ENCODE measurements at regions not wholly inside any gene's neighbourhood (a gene's known extent, or its start where the extent isn't known, plus 50 kb on each side); places are given as distances from the start of the nearest gene placed in this dataset.
"Not testable (repeated sequence)": the region's sequence is repeated elsewhere in the genome, so short reads cannot be mapped to it uniquely, and the experiment has no call there.

DNA sequence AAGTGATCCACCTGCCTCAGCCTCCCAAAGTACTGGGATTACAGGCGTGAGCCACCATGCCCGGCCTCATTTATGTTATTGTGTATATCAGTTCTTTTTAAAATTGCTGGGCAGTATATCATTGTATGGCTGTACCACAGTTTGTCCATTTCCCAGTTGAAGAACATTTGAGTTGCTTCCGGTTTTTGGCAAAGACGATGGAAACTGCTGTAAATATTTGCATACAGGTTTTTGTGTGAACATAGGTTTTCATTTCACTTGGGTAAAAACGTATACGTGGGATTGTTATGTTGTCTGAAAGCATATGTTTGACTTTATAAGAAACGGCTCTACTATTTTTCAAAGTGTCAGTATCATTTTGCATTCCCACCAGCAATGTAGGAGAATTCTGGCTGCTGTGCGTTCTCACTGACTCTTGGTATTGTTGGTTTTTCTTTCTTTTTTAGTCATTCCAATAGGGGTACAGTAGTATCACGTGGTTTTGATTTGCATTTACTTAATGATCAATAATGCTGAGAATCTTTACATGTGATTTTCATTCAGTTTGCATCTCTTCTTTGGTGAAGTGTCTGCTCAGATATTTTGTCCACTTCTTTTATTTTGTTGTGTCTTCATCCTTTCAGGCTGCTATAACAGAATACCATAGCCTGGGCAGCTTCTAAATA lies 63.2 kb upstream of the GOT2 start:
- H3K36me3 ChIP-seq (replicated peaks) = no peaks in the 10 kb centered on the region
- H3K27ac ChIP-seq = no peak overlapping the region
- no peak overlapping the region for H3K4me3 ChIP-seq (ENCODE audit: low read depth, low read length)
- no peaks in the 10 kb centered on the region for H3K27me3 ChIP-seq (replicated peaks)
- in situ Hi-C loops (cut with HindIII; ENCODE audit: low pct_ligation_motif_present, low sequenced_read_pairs) = no loop called here
- TF ChIP-seq CTCF (IDR thresholded peaks at IDR 0.05; ENCODE audit: low read depth, low read length, missing control alignments) = no peak
- no peak for DNase-seq

GRCh38 chr16:58793366-58793765 lies 59.2 kb upstream of the GOT2 start:
- Histone ChIP-seq H3K4me3 (ENCODE audit: low read depth, low read length) (no peak overlapping the region), H3K27ac (no peak overlapping the region), H3K27me3 (replicated peaks) (no peaks in the 10 kb centered on the region), H3K36me3 (replicated peaks) (no peaks in the 10 kb centered on the region)
- in situ Hi-C loops (cut with HindIII; ENCODE audit: low pct_ligation_motif_present, low sequenced_read_pairs) = no loop called here
- TF ChIP-seq CTCF (IDR thresholded peaks at IDR 0.05; ENCODE audit: low read depth, low read length, missing control alignments) = no peak
- DNase-seq = no peak

DNA sequence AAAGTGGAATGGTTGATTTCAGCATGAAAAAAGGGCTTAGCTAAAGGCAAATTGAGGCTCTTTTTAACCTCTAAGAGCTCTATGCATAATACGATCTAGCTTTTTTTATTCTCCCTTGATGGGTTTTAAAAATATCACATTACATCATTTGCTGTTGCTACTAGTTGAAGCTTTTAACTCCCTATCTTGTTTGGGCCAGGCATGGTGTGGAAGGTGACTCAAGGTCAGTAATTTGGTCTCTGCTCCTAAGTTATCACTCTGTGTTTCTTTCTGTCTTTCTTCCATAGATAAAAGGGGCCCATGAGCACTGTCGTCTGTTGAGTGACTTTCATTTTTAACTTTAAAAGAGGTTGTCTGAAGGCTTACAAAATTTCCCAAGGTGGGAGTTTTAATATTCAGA lies 58.1 kb upstream of the GOT2 start:
- no peak overlapping the region for H3K27ac ChIP-seq
- no peak for TF ChIP-seq CTCF (IDR thresholded peaks at IDR 0.05; ENCODE audit: low read depth, low read length, missing control alignments)
- no peaks in the 10 kb centered on the region for H3K27me3 ChIP-seq (replicated peaks)
- no peaks in the 10 kb centered on the region for H3K36me3 ChIP-seq (replicated peaks)
- in situ Hi-C loops (cut with HindIII; ENCODE audit: low pct_ligation_motif_present, low sequenced_read_pairs) = no loop called here
- DNase-seq = no peak
- no peak overlapping the region for H3K4me3 ChIP-seq (ENCODE audit: low read depth, low read length)

DNA sequence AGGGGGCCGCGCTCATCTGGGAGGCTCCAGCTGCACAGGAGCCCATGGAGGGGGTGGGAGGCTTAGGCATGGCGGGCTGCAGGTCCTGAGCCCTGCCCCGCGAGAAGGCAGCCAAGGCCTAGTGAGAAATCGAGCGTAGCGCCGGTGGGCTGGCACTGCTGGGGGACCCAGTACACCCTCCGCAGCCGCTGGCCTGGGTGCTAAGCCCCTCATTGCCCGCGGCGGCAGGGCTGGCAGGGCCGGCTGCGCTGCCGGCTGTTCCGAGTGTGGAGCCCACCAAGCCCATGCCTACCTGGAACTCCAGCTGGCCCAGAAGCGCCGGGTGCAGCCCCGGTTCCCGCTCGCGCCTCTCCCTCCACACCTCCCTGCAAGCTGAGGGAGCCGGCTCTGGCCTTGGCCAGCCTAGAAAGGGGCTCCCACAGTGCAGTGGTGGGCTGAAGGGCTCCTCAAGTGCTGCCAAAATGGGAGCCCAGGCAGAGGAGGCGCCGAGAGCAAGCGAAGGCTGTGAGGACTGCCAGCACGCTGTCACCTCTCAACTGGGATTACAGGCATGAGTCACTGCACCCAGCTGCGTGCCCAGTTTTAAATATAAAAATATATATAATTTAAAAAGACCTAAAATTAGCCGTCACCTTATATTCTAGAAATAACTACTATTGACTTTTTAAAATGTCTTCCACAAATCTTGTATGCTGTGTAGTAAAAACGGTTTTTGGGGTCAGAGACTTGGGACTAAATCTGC lies 56.9 kb upstream of the GOT2 start:
- H3K36me3 ChIP-seq (replicated peaks); DNase-seq; H3K27ac ChIP-seq; in situ Hi-C loops (cut with HindIII; ENCODE audit: low pct_ligation_motif_present, low sequenced_read_pairs); H3K4me3 ChIP-seq (ENCODE audit: low read depth, low read length); H3K27me3 ChIP-seq (replicated peaks): not testable (repeated sequence)

GRCh38 chr16:58789351-58789750 lies 55.2 kb upstream of the GOT2 start:
- H3K4me3 ChIP-seq (ENCODE audit: low read depth, low read length) = no peak overlapping the region
- H3K27ac ChIP-seq = no peak overlapping the region
- H3K36me3 ChIP-seq (replicated peaks) = no peaks in the 10 kb centered on the region
- no peak for DNase-seq
- in situ Hi-C loops (cut with HindIII; ENCODE audit: low pct_ligation_motif_present, low sequenced_read_pairs) = no loop called here
- no peak for TF ChIP-seq CTCF (IDR thresholded peaks at IDR 0.05; ENCODE audit: low read depth, low read length, missing control alignments)
- H3K27me3 ChIP-seq (replicated peaks) = no peaks in the 10 kb centered on the region
